ENCODE measurements at regions not wholly inside any gene's neighbourhood (a gene's known extent, or its start where the extent isn't known, plus 50 kb on each side); places are given as distances from the start of the nearest gene placed in this dataset.

DNA sequence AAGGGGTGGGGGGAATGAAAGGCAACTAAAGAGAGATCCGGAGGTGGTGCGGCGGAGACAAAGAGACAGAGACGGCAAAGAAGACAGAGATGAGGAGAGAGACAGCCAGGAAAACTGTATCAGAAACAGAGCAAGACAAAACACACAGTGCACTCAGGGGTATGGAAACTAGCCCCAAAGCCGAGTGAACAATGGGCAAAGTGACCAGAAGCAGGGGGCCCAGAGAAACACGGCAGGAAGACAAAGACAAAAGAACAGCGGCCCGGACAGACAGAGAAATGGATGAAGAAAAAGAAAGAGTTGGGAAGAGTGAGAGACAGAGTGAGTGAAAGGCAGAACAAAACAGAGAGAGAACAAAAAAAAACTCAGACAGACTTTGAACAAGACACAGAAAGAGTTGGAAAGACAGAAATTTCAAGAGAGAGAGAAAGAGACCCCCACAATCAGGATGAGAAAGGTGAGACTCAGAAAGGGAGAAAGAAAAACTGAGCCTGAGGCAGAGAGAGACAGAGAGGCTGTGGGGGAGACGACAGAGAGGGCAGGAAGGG lies 60.6 kb upstream of the PAX2 start:
- no peak for DNase-seq (ENCODE audit: low read depth, low spot score)
- H4K20me1 ChIP-seq (ENCODE audit: insufficient read depth), result no peaks in the 10 kb centered on the region
- H3K4me1 ChIP-seq (ENCODE audit: control insufficient read depth in 1 of 2, insufficient read depth in 2 of 2, low read length in 2 of 2), result no peaks in the 10 kb centered on the region
- no peak overlapping the region for H3K9ac ChIP-seq (ENCODE audit: low read length)
- no peaks in the 10 kb centered on the region for H3K9me2 ChIP-seq (ENCODE audit: insufficient read depth)
- no peak overlapping the region for H2AFZ ChIP-seq (ENCODE audit: low read depth, low read length, poor library complexity, severe bottlenecking)
- BruUV-seq (replicated peaks), result no TSS peak
- POLR2A ChIA-PET, result no interaction called here
- H3K79me2 ChIP-seq (ENCODE audit: insufficient read depth, low read length), result no peaks in the 10 kb centered on the region
- TF ChIP-seq SP1 (IDR thresholded peaks at IDR 0.05; ENCODE audit: low read depth) (no peak), SIN3A (IDR thresholded peaks at IDR 0.05; ENCODE audit: low read depth) (no peak), JUND (IDR thresholded peaks at IDR 0.05) (no peak), EZH2phosphoT487 (IDR thresholded peaks at IDR 0.05; ENCODE audit: borderline replicate concordance) (no peak), EGR1 (IDR thresholded peaks at IDR 0.05; ENCODE audit: low read depth) (no peak), ZFX (IDR thresholded peaks at IDR 0.05) (no peak), ELF1 (IDR thresholded peaks at IDR 0.05; ENCODE audit: borderline replicate concordance, low read depth) (no peak), CBX3 (IDR thresholded peaks at IDR 0.05; ENCODE audit: low read depth) (no peak), TCF7L2 (IDR thresholded peaks at IDR 0.05; ENCODE audit: borderline replicate concordance, extremely low read depth, insufficient read depth, insufficient read length) (no peak), RAD21 (IDR thresholded peaks at IDR 0.05; ENCODE audit: low read depth) (no peak)
- TF ChIP-seq, protein P1, sequence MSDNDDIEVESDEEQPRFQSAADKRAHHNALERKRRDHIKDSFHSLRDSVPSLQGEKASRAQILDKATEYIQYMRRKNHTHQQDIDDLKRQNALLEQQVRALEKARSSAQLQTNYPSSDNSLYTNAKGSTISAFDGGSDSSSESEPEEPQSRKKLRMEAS (IDR thresholded peaks at IDR 0.05), result no peak
- TF ChIP-seq, protein P2, sequence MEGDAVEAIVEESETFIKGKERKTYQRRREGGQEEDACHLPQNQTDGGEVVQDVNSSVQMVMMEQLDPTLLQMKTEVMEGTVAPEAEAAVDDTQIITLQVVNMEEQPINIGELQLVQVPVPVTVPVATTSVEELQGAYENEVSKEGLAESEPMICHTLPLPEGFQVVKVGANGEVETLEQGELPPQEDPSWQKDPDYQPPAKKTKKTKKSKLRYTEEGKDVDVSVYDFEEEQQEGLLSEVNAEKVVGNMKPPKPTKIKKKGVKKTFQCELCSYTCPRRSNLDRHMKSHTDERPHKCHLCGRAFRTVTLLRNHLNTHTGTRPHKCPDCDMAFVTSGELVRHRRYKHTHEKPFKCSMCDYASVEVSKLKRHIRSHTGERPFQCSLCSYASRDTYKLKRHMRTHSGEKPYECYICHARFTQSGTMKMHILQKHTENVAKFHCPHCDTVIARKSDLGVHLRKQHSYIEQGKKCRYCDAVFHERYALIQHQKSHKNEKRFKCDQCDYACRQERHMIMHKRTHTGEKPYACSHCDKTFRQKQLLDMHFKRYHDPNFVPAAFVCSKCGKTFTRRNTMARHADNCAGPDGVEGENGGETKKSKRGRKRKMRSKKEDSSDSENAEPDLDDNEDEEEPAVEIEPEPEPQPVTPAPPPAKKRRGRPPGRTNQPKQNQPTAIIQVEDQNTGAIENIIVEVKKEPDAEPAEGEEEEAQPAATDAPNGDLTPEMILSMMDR (IDR thresholded peaks at IDR 0.05 in 2 of 3, conservative IDR thresholded peaks at IDR 0.05 in 1 of 3; ENCODE audit: borderline replicate concordance in 1 of 3, insufficient read depth in 1 of 3, low read depth in 2 of 3, low read length in 2 of 3), result no peak
- TF ChIP-seq, protein P3, sequence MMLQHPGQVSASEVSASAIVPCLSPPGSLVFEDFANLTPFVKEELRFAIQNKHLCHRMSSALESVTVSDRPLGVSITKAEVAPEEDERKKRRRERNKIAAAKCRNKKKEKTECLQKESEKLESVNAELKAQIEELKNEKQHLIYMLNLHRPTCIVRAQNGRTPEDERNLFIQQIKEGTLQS (IDR thresholded peaks at IDR 0.05), result no peak
- TF ChIP-seq, protein P4, sequence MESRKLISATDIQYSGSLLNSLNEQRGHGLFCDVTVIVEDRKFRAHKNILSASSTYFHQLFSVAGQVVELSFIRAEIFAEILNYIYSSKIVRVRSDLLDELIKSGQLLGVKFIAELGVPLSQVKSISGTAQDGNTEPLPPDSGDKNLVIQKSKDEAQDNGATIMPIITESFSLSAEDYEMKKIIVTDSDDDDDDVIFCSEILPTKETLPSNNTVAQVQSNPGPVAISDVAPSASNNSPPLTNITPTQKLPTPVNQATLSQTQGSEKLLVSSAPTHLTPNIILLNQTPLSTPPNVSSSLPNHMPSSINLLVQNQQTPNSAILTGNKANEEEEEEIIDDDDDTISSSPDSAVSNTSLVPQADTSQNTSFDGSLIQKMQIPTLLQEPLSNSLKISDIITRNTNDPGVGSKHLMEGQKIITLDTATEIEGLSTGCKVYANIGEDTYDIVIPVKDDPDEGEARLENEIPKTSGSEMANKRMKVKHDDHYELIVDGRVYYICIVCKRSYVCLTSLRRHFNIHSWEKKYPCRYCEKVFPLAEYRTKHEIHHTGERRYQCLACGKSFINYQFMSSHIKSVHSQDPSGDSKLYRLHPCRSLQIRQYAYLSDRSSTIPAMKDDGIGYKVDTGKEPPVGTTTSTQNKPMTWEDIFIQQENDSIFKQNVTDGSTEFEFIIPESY (IDR thresholded peaks at IDR 0.05; ENCODE audit: extremely low read depth, insufficient replicate concordance, low read length), result no peak
- no peak overlapping the region for H3K4me2 ChIP-seq (ENCODE audit: low read length)
- H3K27ac ChIP-seq (ENCODE audit: low read depth, low read length), result no peak overlapping the region
- no peak overlapping the region for H3K4me3 ChIP-seq (replicated peaks in 1 of 2; ENCODE audit: low read depth in 1 of 2, low read length in 2 of 2)
- no peak for ATAC-seq
- RAD21 ChIA-PET (ENCODE audit: low non-redundant PET in 1 of 2, low total read pairs in 2 of 2, uncharacterized antibody in 2 of 2, unreplicated experiment in 2 of 2), result no interaction called here
- H3K36me3 ChIP-seq (ENCODE audit: control insufficient read depth in 1 of 2, insufficient read depth in 2 of 2, low read length in 2 of 2), result no peaks in the 10 kb centered on the region
- intact Hi-C loops (cut with micrococcal nuclease), result no loop called here
- H3K27me3 ChIP-seq (ENCODE audit: insufficient read depth, low read length), result peaks cover 87% of the 10 kb centered on the region
- no peaks in the 10 kb centered on the region for H3K9me3 ChIP-seq (ENCODE audit: control insufficient read depth in 1 of 2, insufficient read depth in 1 of 2, low read depth in 1 of 2, low read length in 2 of 2)
- CTCF ChIA-PET, result no interaction called here

Measured in HCT116 (cell line).